ENCODE measurements at regions not wholly inside any gene's neighbourhood (a gene's known extent, or its start where the extent isn't known, plus 50 kb on each side); places are given as distances from the start of the nearest gene placed in this dataset.

DNA sequence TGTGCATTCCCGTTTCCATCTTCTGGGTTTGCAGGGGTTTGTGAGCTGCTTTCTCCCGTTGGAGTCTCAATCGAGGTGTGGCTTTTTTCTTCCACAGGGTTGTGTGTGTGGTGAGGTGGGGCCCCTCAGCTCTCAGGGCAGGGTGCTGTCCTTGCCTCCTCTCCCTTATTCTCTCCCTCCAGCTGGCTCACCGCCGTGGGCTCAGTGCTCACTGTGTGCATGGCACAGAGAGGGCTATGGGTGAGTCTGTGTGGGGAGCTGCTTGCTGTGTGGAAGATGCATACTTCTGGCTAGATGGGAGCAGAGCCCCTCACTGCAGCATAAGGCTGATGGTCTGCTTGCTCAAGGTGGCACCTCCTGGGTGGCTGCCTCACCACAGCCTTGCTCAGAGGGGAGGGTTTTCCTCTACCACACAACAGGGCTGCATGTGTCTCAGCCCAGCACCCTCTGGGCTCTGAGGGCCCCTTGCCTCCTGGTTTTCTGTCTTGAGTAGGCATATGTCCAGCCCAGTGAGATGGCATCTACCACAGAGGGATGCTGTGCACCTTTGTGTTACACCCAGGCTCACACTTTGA, 203.1 kb upstream of the B3GAT1 start (continued):
- TF ChIP-seq, protein P1, sequence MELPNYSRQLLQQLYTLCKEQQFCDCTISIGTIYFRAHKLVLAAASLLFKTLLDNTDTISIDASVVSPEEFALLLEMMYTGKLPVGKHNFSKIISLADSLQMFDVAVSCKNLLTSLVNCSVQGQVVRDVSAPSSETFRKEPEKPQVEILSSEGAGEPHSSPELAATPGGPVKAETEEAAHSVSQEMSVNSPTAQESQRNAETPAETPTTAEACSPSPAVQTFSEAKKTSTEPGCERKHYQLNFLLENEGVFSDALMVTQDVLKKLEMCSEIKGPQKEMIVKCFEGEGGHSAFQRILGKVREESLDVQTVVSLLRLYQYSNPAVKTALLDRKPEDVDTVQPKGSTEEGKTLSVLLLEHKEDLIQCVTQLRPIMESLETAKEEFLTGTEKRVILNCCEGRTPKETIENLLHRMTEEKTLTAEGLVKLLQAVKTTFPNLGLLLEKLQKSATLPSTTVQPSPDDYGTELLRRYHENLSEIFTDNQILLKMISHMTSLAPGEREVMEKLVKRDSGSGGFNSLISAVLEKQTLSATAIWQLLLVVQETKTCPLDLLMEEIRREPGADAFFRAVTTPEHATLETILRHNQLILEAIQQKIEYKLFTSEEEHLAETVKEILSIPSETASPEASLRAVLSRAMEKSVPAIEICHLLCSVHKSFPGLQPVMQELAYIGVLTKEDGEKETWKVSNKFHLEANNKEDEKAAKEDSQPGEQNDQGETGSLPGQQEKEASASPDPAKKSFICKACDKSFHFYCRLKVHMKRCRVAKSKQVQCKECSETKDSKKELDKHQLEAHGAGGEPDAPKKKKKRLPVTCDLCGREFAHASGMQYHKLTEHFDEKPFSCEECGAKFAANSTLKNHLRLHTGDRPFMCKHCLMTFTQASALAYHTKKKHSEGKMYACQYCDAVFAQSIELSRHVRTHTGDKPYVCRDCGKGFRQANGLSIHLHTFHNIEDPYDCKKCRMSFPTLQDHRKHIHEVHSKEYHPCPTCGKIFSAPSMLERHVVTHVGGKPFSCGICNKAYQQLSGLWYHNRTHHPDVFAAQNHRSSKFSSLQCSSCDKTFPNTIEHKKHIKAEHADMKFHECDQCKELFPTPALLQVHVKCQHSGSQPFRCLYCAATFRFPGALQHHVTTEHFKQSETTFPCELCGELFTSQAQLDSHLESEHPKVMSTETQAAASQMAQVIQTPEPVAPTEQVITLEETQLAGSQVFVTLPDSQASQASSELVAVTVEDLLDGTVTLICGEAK (IDR thresholded peaks at IDR 0.05): no peak
- TF ChIP-seq, protein P1 (CRISPR knock-in tag; IDR thresholded peaks at IDR 0.05): no peak
- TF ChIP-seq MCM5 (IDR thresholded peaks at IDR 0.05; ENCODE audit: low read depth) (no peak), CHD4 (IDR thresholded peaks at IDR 0.05; ENCODE audit: insufficient read depth, insufficient replicate concordance, low read depth, low read length, poor library complexity, severe bottlenecking) (no peak), ZNF436 (CRISPR knock-in tag; IDR thresholded peaks at IDR 0.05) (no peak), ZNF586 (CRISPR knock-in tag; conservative IDR thresholded peaks at IDR 0.05) (no peak)
